ENCODE measurements at regions not wholly inside any gene's neighbourhood (a gene's known extent, or its start where the extent isn't known, plus 50 kb on each side); places are given as distances from the start of the nearest gene placed in this dataset.

DNA sequence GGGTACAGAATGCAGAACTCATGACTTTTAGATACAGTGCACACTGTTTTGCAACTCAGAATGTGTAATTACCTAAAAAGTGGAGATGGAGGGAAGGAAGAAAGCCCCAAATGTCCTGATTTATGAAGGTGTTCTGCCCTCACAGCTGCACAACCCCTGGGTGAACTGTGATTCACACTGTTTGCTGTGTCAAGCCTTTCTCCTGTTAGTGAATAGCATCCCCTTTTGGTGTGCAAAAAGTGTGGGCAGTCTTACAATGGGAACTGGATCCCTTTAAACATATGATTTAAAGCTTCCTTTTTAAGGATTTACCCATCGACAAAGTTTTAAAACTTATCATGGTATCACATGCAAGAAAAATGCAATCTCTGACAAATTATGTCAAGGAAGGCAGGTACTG lies 633.4 kb upstream of the EPHA7 start:
- TF ChIP-seq, protein P1, sequence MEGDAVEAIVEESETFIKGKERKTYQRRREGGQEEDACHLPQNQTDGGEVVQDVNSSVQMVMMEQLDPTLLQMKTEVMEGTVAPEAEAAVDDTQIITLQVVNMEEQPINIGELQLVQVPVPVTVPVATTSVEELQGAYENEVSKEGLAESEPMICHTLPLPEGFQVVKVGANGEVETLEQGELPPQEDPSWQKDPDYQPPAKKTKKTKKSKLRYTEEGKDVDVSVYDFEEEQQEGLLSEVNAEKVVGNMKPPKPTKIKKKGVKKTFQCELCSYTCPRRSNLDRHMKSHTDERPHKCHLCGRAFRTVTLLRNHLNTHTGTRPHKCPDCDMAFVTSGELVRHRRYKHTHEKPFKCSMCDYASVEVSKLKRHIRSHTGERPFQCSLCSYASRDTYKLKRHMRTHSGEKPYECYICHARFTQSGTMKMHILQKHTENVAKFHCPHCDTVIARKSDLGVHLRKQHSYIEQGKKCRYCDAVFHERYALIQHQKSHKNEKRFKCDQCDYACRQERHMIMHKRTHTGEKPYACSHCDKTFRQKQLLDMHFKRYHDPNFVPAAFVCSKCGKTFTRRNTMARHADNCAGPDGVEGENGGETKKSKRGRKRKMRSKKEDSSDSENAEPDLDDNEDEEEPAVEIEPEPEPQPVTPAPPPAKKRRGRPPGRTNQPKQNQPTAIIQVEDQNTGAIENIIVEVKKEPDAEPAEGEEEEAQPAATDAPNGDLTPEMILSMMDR (IDR thresholded peaks at IDR 0.05; ENCODE audit: low read depth, low read length, missing control alignments): no peak
- H3K4me3 ChIP-seq (replicated peaks; ENCODE audit: low read depth, low read length): no peak overlapping the region
- DNase-seq (ENCODE audit: extremely low read depth, low read depth): no peak

DNA sequence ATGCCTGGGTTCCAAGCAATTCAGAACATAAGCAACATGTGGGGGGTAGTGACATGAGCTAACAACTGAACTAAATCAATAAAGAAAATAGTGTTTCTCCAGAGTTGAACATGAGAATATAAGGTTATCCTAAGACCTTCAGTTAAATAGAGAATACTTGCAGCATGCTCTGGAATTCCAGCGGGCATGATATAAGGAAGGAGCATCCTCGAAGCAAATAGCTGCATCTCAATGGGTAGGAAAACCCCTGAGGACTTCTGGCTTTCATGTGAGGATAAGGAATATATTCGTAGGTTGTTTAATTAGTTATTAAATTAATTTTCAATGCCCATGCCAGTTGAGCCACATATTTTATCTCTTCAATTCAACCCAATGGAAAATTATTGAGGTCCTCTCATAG lies 631.2 kb upstream of the EPHA7 start:
- no peak for DNase-seq (ENCODE audit: extremely low read depth, low read depth)
- no peak overlapping the region for H3K4me3 ChIP-seq (replicated peaks; ENCODE audit: low read depth, low read length)
- TF ChIP-seq, protein P1 (IDR thresholded peaks at IDR 0.05; ENCODE audit: low read depth, low read length, missing control alignments): no peak

DNA sequence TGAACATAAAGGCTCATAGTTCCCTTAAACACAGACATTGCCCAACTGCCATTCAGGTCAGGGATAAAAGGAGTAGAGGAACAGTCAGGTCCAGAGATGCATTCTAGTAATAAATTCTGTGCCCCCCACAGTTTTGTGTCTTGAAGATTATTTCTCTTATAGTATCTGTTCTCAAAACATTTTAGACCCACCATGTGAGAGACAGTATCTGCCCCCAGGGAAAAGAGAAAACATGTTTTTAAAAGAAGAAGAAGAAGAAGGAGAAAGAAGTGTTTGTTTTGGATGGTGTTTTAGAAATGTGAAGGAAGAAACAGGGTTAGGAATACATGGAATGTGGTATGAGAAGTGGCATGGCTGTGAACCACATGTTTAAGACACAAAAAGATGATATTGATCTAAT lies 629.6 kb upstream of the EPHA7 start:
- TF ChIP-seq, protein P1 (IDR thresholded peaks at IDR 0.05; ENCODE audit: low read depth, low read length, missing control alignments): no peak

DNA sequence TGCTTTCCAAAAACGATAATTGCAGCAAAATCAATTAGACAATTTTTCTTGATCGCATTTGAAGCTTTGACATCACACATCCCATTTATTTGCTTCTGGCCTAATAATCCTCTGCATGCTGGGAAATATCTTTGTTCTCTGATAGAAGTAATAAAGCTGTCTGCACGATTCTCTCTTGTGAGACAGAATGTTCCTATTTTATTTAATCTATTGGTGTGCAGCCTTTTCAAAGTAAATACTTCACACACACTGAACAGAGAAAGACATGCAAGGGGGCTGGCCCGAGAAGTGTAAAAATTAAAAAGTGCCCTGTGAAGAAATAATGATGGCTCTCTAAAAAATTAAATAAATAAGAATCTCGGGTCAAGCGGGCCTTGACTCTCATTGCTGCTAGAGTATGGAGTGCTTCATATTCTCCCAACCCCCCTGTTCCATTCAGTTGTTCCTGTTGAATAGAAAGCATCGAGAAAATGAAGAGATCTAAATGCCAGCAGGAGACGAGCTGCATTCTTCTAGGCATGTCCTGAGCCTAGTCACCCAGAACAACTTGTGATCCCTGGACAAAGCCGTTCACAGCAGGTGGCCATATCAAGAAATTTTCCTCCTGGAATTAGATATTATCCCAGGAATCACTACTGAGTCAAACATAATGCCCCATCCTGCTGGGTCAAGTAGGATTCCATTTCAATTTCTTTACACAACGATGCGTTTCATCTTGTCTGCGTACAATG lies 625.9 kb upstream of the EPHA7 start:
- H3K4me3 ChIP-seq (replicated peaks; ENCODE audit: low read depth, low read length): no peak overlapping the region
- TF ChIP-seq, protein P1 (IDR thresholded peaks at IDR 0.05; ENCODE audit: low read depth, low read length, missing control alignments): no peak
- no peak for DNase-seq (ENCODE audit: extremely low read depth, low read depth)

More for the DNA sequence above, 629.6 kb upstream of the EPHA7 start:
- no peak for DNase-seq (ENCODE audit: extremely low read depth, low read depth)
- no peak overlapping the region for H3K4me3 ChIP-seq (replicated peaks; ENCODE audit: low read depth, low read length)

DNA sequence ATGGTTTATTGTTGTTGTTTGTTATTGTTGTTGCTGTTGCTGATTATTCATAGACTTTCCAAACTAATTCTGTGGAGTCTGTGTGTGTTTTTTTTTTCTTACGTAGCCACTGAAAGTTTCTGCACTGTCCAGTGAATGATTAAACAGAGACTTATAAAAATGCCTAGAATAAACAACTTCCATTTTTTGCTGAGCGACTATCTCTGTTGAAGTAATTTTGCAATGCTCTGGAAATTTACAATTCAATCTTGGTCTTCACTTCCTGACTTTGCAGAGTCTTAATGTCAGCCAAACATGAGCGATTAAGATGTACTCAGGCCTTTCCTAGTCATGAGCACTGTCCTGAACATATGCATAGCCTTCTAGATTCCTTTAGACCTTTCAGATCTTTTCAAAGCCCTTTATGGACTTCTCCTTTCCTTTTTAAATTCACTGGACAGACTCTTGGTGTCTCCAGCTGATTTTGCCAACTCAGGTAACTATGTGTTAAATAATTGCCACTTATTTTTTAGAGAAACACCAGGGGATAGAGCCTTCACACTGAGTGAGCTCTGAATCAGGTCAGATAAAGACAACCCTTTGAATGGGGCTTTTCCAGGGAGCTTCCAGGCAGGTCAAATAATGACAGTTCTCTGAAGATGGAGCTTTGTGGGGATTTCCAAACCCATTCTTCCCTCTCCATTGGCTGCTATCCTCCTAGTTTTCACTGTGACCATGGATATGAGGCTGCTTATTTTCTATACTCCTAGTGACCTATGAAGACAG lies 622.8 kb upstream of the EPHA7 start:
- H3K4me3 ChIP-seq (replicated peaks; ENCODE audit: low read depth, low read length): no peak overlapping the region
- no peak for DNase-seq (ENCODE audit: extremely low read depth, low read depth)
- TF ChIP-seq, protein P1 (IDR thresholded peaks at IDR 0.05; ENCODE audit: low read depth, low read length, missing control alignments): no peak

DNA sequence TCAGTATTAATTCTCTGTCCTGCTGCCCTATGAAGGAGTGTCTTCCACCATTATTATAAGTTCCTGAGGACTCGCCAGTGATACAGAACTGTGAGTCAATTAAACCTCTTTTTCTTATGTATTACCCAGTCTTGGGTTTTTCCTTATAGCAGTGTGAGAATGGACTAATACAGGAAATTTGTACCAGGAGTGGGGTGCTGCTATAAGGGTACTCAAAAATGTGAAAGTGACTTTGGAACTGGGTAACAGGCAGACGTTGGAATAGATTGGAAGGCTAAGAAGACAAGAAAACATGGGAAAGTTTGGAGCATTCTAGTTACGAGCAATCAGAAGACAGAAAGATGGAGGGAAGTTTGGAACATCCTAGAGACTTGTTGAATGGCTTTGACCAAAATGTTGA lies 616.7 kb upstream of the EPHA7 start:
- TF ChIP-seq, protein P1 (IDR thresholded peaks at IDR 0.05; ENCODE audit: low read depth, low read length, missing control alignments): no peak
- no peak overlapping the region for H3K4me3 ChIP-seq (replicated peaks; ENCODE audit: low read depth, low read length)
- no peak for DNase-seq (ENCODE audit: extremely low read depth, low read depth)
